ENCODE measurements at regions not wholly inside any gene's neighbourhood (a gene's known extent, or its start where the extent isn't known, plus 50 kb on each side); places are given as distances from the start of the nearest gene placed in this dataset.

GRCh38 chr11:32002311-32002710 lies 88.6 kb upstream of the RCN1 start:
- H3K36me3 ChIP-seq (ENCODE audit: control insufficient read depth in 2 of 2, extremely low read depth in 1 of 2, insufficient read depth in 2 of 2, low read length in 2 of 2): no peaks in the 10 kb centered on the region
- H4K20me1 ChIP-seq (ENCODE audit: control insufficient read depth, extremely low read depth, insufficient read depth, low read length): no peaks in the 10 kb centered on the region
- no peaks in the 10 kb centered on the region for H3K79me2 ChIP-seq (ENCODE audit: control insufficient read depth, insufficient read depth, low read length)
- H3K4me2 ChIP-seq (ENCODE audit: control insufficient read depth, extremely low read depth, insufficient read depth, low read depth, low read length): no peak overlapping the region
- no peak overlapping the region for H3K9ac ChIP-seq (ENCODE audit: control insufficient read depth, extremely low read depth, insufficient read depth, low read length)
- TF ChIP-seq EZH2 (IDR thresholded peaks at IDR 0.05; ENCODE audit: low read length) (no peak), CTCF (optimal IDR thresholded peaks at IDR 0.05 in 1 of 3, IDR thresholded peaks at IDR 0.05 in 1 of 3, conservative IDR thresholded peaks at IDR 0.05 in 1 of 3; ENCODE audit: extremely low read depth in 1 of 3, insufficient read depth in 2 of 3, low read length in 3 of 3) (no peak)
- H3K4me3 ChIP-seq (ENCODE audit: control insufficient read depth in 2 of 3, extremely low read depth in 1 of 3, insufficient read depth in 2 of 3, low read depth in 1 of 3, low read length in 3 of 3): no peak overlapping the region
- no peak overlapping the region for H2AFZ ChIP-seq (ENCODE audit: control insufficient read depth, low read length)
- FAIRE-seq (no peak), DNase-seq (ENCODE audit: low read depth, low spot score) (no peak)
- dilution Hi-C loops (cut with MboI; ENCODE audit: extremely low pct_ligation_motif_present, low sequenced_read_pairs): no loop called here
- H3K9me3 ChIP-seq (ENCODE audit: control insufficient read depth, low read depth, low read length): no peaks in the 10 kb centered on the region
- H3K27me3 ChIP-seq (ENCODE audit: control insufficient read depth, extremely low read depth, insufficient read depth, low read length): peaks cover 6% of the 10 kb centered on the region
- H3K4me1 ChIP-seq (ENCODE audit: control insufficient read depth, extremely low read depth, insufficient read depth, low read length): peaks cover 3% of the 10 kb centered on the region
- H3K9me1 ChIP-seq (ENCODE audit: control insufficient read depth, extremely low read depth, insufficient read depth, low read length): no peaks in the 10 kb centered on the region
- no peak overlapping the region for H3K27ac ChIP-seq (ENCODE audit: control insufficient read depth, insufficient read depth, low read length)

GRCh38 chr11:31997955-31998354 lies 92.9 kb upstream of the RCN1 start:
- H3K79me2 ChIP-seq (ENCODE audit: control insufficient read depth, insufficient read depth, low read length): no peaks in the 10 kb centered on the region

More at GRCh38 chr11:31997955-31998354, 92.9 kb upstream of the RCN1 start:
- Histone ChIP-seq H3K27ac (ENCODE audit: control insufficient read depth, insufficient read depth, low read length) (no peak overlapping the region), H3K9ac (ENCODE audit: control insufficient read depth, extremely low read depth, insufficient read depth, low read length) (no peak overlapping the region), H2AFZ (ENCODE audit: control insufficient read depth, low read length) (no peak overlapping the region), H4K20me1 (ENCODE audit: control insufficient read depth, extremely low read depth, insufficient read depth, low read length) (no peaks in the 10 kb centered on the region), H3K27me3 (ENCODE audit: control insufficient read depth, extremely low read depth, insufficient read depth, low read length) (peaks cover 21% of the 10 kb centered on the region), H3K9me3 (ENCODE audit: control insufficient read depth, low read depth, low read length) (no peaks in the 10 kb centered on the region), H3K36me3 (ENCODE audit: control insufficient read depth in 2 of 2, extremely low read depth in 1 of 2, insufficient read depth in 2 of 2, low read length in 2 of 2) (no peaks in the 10 kb centered on the region), H3K4me3 (ENCODE audit: control insufficient read depth in 2 of 3, extremely low read depth in 1 of 3, insufficient read depth in 2 of 3, low read depth in 1 of 3, low read length in 3 of 3) (no peak overlapping the region), H3K4me1 (ENCODE audit: control insufficient read depth, extremely low read depth, insufficient read depth, low read length) (no peaks in the 10 kb centered on the region), H3K4me2 (ENCODE audit: control insufficient read depth, extremely low read depth, insufficient read depth, low read depth, low read length) (no peak overlapping the region), H3K9me1 (ENCODE audit: control insufficient read depth, extremely low read depth, insufficient read depth, low read length) (no peaks in the 10 kb centered on the region)
- DNase-seq (ENCODE audit: low read depth, low spot score) (no peak), FAIRE-seq (no peak)
- dilution Hi-C loops (cut with MboI; ENCODE audit: extremely low pct_ligation_motif_present, low sequenced_read_pairs): no loop called here
- no peak for TF ChIP-seq EZH2 (IDR thresholded peaks at IDR 0.05; ENCODE audit: low read length)
- TF ChIP-seq CTCF (optimal IDR thresholded peaks at IDR 0.05 in 1 of 3, IDR thresholded peaks at IDR 0.05 in 1 of 3, conservative IDR thresholded peaks at IDR 0.05 in 1 of 3; ENCODE audit: extremely low read depth in 1 of 3, insufficient read depth in 2 of 3, low read length in 3 of 3): no peak
